ENCODE measurements at regions not wholly inside any gene's neighbourhood (a gene's known extent, or its start where the extent isn't known, plus 50 kb on each side); places are given as distances from the start of the nearest gene placed in this dataset.
"Not testable (repeated sequence)": the region's sequence is repeated elsewhere in the genome, so short reads cannot be mapped to it uniquely, and the experiment has no call there.

GRCh38 chr16:5918567-5919130 lies 821.1 kb upstream of the EEF2KMT start:
- DNase-seq: no peak
- H3K36me3 ChIP-seq: no peaks in the 10 kb centered on the region
- no peak overlapping the region for H3K27ac ChIP-seq
- peaks cover 0 to 10% (median 0%) of the 10 kb centered on the region in 7 donors for H3K27me3 ChIP-seq (replicated peaks in 1 of 7)
- peaks cover 0 to 48% (median 8%) of the 10 kb centered on the region in 8 donors for H3K9me3 ChIP-seq
- TF ChIP-seq CTCF (IDR thresholded peaks at IDR 0.05 in 8 of 11, conservative IDR thresholded peaks at IDR 0.05 in 3 of 11) (no peak), POLR2A (IDR thresholded peaks at IDR 0.05) (no peak), POLR2AphosphoS5 (IDR thresholded peaks at IDR 0.05) (no peak)
- no peak overlapping the region for H3K4me3 ChIP-seq
- intact Hi-C loops (cut with DNase I; ENCODE audit: low total_unique reads): no loop called here
- 34 to 50% (median 47%) methylated on average over 4 of the region's 4 CpGs for WGBS, 5 donors
- H3K4me1 ChIP-seq: no peaks in the 10 kb centered on the region

DNA sequence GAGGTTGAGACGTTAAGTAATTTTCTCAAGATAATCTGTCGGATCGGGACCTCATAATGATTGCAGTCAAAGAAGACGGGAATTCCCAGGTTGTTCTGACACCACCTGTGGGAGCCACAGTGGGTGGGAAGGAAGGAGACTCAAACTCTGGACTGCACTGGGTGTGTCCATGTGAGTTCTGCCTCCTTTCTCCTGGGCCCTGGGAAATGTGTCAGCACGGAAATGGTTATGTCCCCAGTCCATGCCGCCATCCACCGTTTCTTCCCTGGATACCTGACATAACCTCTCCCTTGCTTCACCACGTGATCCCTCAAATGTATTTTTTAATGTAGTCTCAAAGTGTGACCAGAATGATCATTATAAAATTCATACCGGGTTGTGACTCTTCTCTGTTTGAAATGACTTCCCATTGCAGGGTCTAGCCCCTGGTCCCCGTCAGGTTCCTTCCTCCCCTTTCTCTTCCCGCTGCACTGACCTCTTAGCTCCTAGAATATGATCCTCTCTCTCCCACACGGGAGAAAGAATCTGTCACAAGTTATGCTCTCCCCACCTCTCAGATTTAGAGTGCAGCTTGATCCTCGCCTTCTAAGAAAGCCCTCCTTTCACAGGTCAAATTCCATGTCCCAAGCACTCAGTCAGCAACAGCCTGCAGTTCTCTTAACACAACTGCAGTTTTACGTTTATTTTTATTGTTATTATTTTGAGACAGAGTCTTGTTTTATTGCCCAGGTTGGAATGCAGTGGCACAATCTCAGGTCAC lies 820.0 kb upstream of the EEF2KMT start:
- no peak for DNase-seq
- peaks cover 0 to 10% (median 0%) of the 10 kb centered on the region in 7 donors for H3K27me3 ChIP-seq (replicated peaks in 1 of 7)

DNA sequence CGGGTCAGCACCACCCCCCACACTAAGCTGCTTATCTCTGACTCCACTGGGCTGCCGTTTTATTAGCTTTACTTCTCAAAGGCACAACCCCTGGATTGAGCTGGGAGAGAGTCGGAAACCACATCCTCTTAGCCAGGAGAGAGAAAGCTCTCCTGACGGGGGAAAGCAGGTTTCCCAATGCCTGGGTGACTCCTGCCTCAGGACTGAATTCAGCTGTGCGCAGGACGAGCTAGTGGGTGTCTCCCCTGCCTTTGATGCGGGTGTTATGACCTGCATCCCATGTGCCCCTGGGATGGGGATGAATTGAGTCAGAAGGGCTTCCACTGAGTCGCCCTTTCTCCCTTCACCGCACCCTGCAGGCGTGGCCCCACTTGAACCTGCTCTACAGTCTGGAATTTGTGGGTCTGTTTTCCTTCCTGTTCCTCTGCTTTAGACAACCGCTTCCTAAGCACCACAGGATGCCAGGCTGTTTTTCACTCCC lies 819.2 kb upstream of the EEF2KMT start:
- no peaks in the 10 kb centered on the region for H3K4me1 ChIP-seq
- TF ChIP-seq POLR2AphosphoS5 (IDR thresholded peaks at IDR 0.05) (no peak), POLR2A (IDR thresholded peaks at IDR 0.05) (no peak), CTCF (IDR thresholded peaks at IDR 0.05 in 8 of 11, conservative IDR thresholded peaks at IDR 0.05 in 3 of 11) (no peak)
- H3K4me3 ChIP-seq: no peak overlapping the region
- intact Hi-C loops (cut with DNase I; ENCODE audit: low total_unique reads): no loop called here
- 8 to 15% (median 12%) methylated on average over 11 of the region's 11 CpGs for WGBS, 5 donors
- no peak overlapping the region for H3K27ac ChIP-seq
- peaks cover 0 to 10% (median 0%) of the 10 kb centered on the region in 7 donors for H3K27me3 ChIP-seq (replicated peaks in 1 of 7)
- DNase-seq: no peak
- H3K36me3 ChIP-seq: no peaks in the 10 kb centered on the region
- H3K9me3 ChIP-seq: peaks cover 0 to 58% (median 8%) of the 10 kb centered on the region in 8 donors

More for the DNA sequence above, 820.0 kb upstream of the EEF2KMT start:
- Histone ChIP-seq H3K9me3 (peaks cover 0 to 58% (median 8%) of the 10 kb centered on the region in 8 donors), H3K36me3 (no peaks in the 10 kb centered on the region), H3K4me1 (no peaks in the 10 kb centered on the region), H3K27ac (no peak overlapping the region), H3K4me3 (no peak overlapping the region)
- WGBS, 5 donors: 67 to 76% (median 70%) methylated on average over 14 of the region's 14 CpGs
- TF ChIP-seq CTCF (IDR thresholded peaks at IDR 0.05 in 8 of 11, conservative IDR thresholded peaks at IDR 0.05 in 3 of 11): no peak
- no peak for TF ChIP-seq POLR2A (IDR thresholded peaks at IDR 0.05)
- intact Hi-C loops (cut with DNase I; ENCODE audit: low total_unique reads): no loop called here

GRCh38 chr16:5911241-5911640 lies 813.6 kb upstream of the EEF2KMT start:
- H3K27ac ChIP-seq: no peak overlapping the region
- intact Hi-C loops (cut with DNase I; ENCODE audit: low total_unique reads): no loop called here
- no peaks in the 10 kb centered on the region for H3K4me1 ChIP-seq
- WGBS, 5 donors: 19 to 28% (median 21%) methylated on average over 10 of the region's 10 CpGs
- peaks cover 0 to 39% (median 5%) of the 10 kb centered on the region in 8 donors for H3K9me3 ChIP-seq
- no peak overlapping the region for H3K4me3 ChIP-seq
- no peaks in the 10 kb centered on the region for H3K36me3 ChIP-seq
- TF ChIP-seq POLR2AphosphoS5 (IDR thresholded peaks at IDR 0.05) (no peak), CTCF (IDR thresholded peaks at IDR 0.05 in 8 of 11, conservative IDR thresholded peaks at IDR 0.05 in 3 of 11) (no peak), POLR2A (IDR thresholded peaks at IDR 0.05) (no peak)
- no peaks in the 10 kb centered on the region for H3K27me3 ChIP-seq (replicated peaks in 1 of 7)
- no peak for DNase-seq

DNA sequence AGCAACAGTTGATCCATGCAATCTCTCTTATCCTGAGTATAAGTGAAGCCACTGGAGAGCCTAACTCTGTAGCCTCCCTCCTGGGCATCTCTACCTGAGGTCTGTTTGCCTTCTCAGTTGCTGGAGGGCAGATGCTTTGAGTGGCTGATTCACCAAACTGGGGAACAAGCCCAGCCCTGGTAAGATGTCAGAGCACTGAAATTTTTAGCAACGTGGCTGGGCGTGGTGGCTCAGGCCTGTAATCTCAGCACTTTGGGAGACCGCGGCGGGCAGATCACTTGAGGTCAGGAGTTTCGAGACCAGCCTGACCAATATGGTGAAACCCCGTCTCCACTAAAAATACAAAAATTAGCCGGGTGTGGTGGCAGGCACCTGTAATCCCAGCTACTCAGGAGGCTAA lies 812.0 kb upstream of the EEF2KMT start:
- H3K27ac ChIP-seq; H3K27me3 ChIP-seq (replicated peaks in 1 of 7); DNase-seq; H3K4me1 ChIP-seq; intact Hi-C loops (cut with DNase I; ENCODE audit: low total_unique reads); H3K4me3 ChIP-seq; H3K36me3 ChIP-seq: not testable (repeated sequence)
- 80 to 97% (median 90%) methylated on average over 8 of the region's 8 CpGs for WGBS, 5 donors
- peaks cover 0 to 28% (median 2%) of the 10 kb centered on the region in 8 donors for H3K9me3 ChIP-seq
